ENCODE measurements at regions not wholly inside any gene's neighbourhood (a gene's known extent, or its start where the extent isn't known, plus 50 kb on each side); places are given as distances from the start of the nearest gene placed in this dataset.

GRCh38 chr5:152599096-152599495 is 194.0 kb upstream of the NMUR2 start (continued):
- TF ChIP-seq CHD2 (IDR thresholded peaks at IDR 0.05; ENCODE audit: low read length) (no peak), EP300 (IDR thresholded peaks at IDR 0.05; ENCODE audit: borderline replicate concordance in 1 of 2, low read depth in 2 of 2, low read length in 2 of 2) (no peak), KDM5A (IDR thresholded peaks at IDR 0.05; ENCODE audit: low read length) (no peak), SIX5 (IDR thresholded peaks at IDR 0.05; ENCODE audit: low read depth, low read length) (no peak), SRF (IDR thresholded peaks at IDR 0.05; ENCODE audit: low read depth, low read length) (no peak)
